HG02870 (cell line): ENCODE measurements at regions not wholly inside any gene's neighbourhood (a gene's known extent, or its start where the extent isn't known, plus 50 kb on each side); places are given as distances from the start of the nearest gene placed in this dataset.

ENCODE experiments used
- ATAC-seq: cut with Tn5 transposase; IDR thresholded peaks from one replicate; pipeline ENCODE4 v1.9.1; 2021; ENCODE audit warnings: mild to moderate bottlenecking, moderate library complexity; ENCODE audit not compliant: unreplicated experiment

- no peak for ATAC-seq
These were observed 358.0 kb downstream of the WDR72 start for GRCh38 chr15:53401503-53401902.

GRCh38 chr15:53400986-53401385 lies 358.5 kb downstream of the WDR72 start:
- ATAC-seq: no peak

GRCh38 chr15:53397041-53397616 lies 362.3 kb downstream of the WDR72 start:
- no peak for ATAC-seq

- no peak for ATAC-seq
These were observed 363.6 kb downstream of the WDR72 start for GRCh38 chr15:53395871-53396270.

- ATAC-seq: no peak
These were observed 368.9 kb downstream of the WDR72 start for GRCh38 chr15:53390549-53390948.

- ATAC-seq: no peak
These were observed 370.0 kb downstream of the WDR72 start for GRCh38 chr15:53389271-53390037.

GRCh38 chr15:53384417-53384816 lies 375.0 kb downstream of the WDR72 start:
- no peak for ATAC-seq

- no peak for ATAC-seq
These were observed 381.2 kb downstream of the WDR72 start for GRCh38 chr15:53378096-53378800.

GRCh38 chr15:53367740-53368139 lies 391.7 kb downstream of the WDR72 start:
- no peak for ATAC-seq

GRCh38 chr15:53360881-53361280 lies 398.6 kb downstream of the WDR72 start:
- no peak for ATAC-seq

- no peak for ATAC-seq
These were observed 400.4 kb downstream of the WDR72 start for GRCh38 chr15:53359038-53359437.

- ATAC-seq: no peak
These were observed 404.6 kb downstream of the WDR72 start for GRCh38 chr15:53354874-53355273.

GRCh38 chr15:53351373-53351772 lies 408.1 kb downstream of the WDR72 start:
- no peak for ATAC-seq

- no peak for ATAC-seq
These were observed 412.9 kb downstream of the WDR72 start for GRCh38 chr15:53346583-53346982.

- ATAC-seq: no peak
These were observed 427.9 kb downstream of the WDR72 start for GRCh38 chr15:53331328-53332190.

GRCh38 chr15:53328341-53328740 lies 431.1 kb downstream of the WDR72 start:
- no peak for ATAC-seq

- no peak for ATAC-seq
These were observed 435.4 kb downstream of the WDR72 start for GRCh38 chr15:53324061-53324460.

- no peak for ATAC-seq
These were observed 436.3 kb downstream of the WDR72 start for GRCh38 chr15:53323191-53323590.

- no peak for ATAC-seq
These were observed 438.6 kb downstream of the WDR72 start for GRCh38 chr15:53320816-53321215.

- ATAC-seq: no peak
These were observed 446.8 kb downstream of the WDR72 start for GRCh38 chr15:53312707-53313106.

- no peak for ATAC-seq
These were observed 448.8 kb downstream of the WDR72 start for GRCh38 chr15:53310709-53311108.
